ENCODE measurements at regions not wholly inside any gene's neighbourhood (a gene's known extent, or its start where the extent isn't known, plus 50 kb on each side); places are given as distances from the start of the nearest gene placed in this dataset.

DNA sequence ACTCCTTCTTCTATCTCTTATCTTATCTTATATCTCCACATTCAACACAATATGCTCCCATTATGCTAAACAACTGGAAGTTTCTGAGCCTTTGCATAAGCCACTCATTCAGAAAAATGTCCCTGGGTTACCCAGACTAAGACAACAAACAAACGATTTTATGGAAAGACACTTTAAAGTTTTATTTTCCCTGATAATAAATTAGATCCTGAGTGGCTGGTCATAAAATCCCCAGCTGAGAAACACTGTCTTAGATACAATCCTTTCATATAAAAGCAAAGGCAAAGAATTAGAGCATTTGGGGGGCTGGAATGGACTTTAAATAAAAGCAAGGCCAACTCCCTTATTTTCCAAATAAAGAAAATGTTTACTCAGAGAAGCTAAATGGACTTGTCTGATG lies 322.3 kb downstream of the GBE1 start:
- DNase-seq, result no peak

- no peak for DNase-seq
Observed at GRCh38 chr3:81437683-81438082, 323.8 kb downstream of the GBE1 start.

DNA sequence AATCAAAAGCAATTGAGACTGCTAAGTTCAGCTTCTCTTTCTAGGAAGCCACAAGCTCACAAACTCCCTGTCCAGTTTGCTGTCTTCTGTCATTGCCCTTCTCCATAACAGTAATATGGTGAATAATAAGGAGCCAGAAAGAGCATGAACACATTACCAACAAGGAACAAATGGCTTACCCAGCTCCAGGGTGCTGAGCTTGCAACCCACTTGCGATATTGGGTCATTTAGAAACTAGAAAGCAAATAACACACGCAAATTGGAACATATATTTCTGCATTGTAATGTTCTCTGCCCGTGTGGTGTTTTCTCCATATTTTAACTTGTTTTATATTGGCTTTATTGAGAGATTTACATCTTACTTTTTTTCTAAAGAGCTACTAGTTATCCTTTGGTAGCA lies 325.3 kb downstream of the GBE1 start:
- no peak for DNase-seq

GRCh38 chr3:81435050-81435449 lies 326.4 kb downstream of the GBE1 start:
- DNase-seq, result no peak

DNA sequence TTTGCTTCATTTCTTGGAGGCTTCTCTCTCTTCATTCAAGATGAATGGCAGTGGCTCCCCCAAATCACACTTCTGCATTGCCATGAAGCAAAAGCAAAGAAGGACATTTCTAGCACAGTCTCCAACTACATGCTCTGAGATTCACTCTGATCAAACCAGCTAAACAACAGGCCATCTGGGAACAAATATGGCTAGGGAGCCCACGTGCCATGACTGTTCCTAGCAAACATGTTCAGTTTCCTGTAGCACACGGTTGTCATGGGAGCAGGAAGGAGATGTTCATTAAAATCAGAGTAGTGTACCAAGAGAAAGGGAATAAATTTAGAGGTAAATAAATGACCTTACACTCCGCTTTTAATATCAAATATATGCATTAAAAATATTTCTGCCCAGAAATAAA lies 327.3 kb downstream of the GBE1 start:
- DNase-seq, result no peak

DNA sequence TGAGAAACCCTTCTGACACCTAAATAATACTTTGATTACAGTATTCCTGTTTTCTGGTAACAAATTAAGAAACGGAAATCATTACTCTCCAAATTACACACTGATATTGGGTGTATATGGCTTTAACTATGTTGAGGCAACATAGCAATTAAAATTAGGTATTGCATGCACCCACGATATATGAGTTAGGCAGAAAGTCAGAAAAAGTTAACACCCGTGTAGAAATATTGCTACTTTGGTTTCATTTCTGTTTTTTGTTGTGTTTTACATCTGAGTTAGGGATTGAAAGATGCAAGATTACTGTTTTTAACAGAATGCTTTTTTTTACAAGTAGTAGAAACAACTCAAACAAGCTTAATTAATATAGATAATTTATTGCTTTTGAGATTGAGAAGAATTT lies 327.8 kb downstream of the GBE1 start:
- no peak for DNase-seq

DNA sequence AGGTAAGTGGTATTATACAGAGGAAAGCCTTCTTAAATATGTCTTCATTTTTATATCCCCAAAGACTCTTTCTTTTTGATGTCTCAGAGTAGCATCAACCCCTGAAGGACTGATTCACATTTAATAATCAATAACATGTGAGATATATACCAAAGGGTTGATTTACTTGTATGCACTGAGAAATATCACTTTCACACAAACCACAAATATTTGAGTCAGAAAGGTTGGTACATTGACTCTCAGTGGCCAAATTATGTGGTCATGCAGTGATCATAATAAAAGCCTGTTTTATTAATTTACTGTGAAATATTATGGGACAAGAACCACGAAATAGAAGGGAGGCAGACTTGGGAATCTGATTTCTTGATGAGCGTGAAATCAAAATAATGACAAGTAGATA lies 329.0 kb downstream of the GBE1 start:
- no peak for DNase-seq

DNA sequence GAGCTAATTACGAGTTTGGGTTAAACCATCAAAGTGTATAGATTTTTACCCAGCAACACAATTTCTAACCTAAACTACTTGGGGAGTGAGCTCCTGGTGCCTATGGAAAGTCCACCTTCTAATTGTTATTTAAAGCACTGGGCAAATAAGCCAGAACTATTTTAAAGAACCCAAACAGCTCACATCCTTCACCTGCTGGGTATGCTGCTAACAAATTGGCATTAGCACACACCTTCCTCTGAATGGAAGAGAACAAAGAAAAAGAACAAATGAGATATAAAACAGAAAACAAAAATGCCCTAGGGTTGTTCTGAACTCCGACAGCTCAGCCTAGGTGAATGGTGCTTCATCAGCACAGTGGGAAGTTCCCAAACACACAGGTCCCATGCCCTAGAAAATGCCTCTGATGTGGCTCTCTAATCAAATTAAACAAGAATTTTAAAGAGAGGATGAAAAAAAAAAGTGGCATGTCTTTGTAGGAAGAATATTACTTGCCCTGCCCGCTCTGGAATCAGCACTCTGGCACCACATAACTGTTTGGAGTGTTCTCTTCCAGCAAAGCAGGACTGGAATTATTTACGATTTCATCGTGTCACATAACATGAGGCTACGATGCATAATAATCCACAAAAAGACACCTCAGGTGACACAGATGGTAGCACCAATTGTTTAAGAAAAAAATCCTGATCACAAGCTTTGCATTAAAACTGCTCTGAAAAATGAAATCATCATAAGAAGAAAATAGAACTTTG lies 334.4 kb downstream of the GBE1 start:
- DNase-seq, result no peak

DNA sequence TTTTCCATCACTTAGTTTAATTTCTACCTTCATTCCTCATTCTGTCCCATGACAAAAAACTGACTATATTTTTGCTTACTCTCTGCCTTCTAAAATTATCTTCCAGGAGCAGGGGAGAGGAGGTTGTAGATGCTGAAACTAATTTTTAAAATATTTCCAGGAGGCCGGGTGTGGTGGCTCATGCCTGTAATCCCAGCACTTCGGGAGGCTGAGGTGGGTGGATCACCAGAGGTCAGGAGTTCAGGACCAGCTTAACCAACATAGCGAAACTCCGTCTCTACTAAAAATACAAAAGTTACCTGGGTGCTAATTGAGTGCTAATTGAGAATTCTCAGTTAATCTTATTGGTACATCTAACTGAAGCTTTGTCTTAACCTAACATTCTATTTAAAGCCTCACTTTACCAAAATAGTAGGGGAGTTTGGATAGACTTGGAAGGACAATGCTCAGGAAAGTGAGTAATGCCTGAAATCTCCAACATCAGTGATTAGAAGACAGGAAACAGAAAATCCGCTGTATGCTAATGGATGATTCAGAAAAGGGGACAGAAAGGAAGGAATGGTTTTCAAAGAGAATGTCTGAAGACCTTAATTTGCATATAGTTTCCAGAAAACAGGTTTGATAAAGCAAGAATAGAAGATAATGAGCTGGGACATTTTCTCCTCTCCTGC lies 336.1 kb downstream of the GBE1 start:
- no peak for DNase-seq

GRCh38 chr3:81419228-81419627 lies 342.2 kb downstream of the GBE1 start:
- DNase-seq, result no peak

DNA sequence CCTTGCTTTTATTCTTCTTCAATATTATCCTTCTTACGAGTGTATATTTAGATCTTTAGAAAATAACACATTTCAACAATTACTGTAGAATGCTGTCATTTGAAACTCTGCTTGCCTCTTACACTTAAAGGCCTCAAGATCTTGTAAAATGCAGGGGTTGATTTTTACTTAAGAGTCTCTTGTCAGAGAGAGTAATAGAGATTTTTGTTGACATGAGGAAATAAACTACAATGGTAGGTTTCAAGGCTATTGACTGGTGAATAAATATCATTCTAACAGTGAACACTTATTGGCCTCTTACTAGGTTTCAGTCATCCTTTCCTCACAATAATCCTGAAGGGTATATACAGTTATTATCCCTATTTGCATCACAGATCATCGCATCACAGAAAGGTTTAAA lies 344.6 kb downstream of the GBE1 start:
- no peak for DNase-seq

DNA sequence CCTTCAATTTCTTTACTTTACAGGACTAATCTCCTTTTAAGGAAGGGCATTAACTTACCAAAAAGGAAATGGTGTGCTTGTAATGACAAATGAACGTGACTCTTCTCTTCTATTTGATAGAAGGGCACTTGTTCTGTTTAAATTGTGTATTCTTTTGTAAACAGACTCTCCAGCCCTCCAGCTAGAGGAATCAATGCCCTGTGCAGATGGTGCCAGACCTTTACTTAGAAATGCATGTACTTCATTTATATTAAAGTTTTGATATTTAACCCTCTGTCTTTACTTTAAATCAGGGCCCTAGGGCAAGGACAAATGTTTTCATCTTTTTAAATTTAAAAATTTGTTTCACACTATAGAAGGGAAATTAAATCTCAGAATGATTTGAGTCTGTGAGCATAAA lies 355.1 kb downstream of the GBE1 start:
- DNase-seq, result no peak

DNA sequence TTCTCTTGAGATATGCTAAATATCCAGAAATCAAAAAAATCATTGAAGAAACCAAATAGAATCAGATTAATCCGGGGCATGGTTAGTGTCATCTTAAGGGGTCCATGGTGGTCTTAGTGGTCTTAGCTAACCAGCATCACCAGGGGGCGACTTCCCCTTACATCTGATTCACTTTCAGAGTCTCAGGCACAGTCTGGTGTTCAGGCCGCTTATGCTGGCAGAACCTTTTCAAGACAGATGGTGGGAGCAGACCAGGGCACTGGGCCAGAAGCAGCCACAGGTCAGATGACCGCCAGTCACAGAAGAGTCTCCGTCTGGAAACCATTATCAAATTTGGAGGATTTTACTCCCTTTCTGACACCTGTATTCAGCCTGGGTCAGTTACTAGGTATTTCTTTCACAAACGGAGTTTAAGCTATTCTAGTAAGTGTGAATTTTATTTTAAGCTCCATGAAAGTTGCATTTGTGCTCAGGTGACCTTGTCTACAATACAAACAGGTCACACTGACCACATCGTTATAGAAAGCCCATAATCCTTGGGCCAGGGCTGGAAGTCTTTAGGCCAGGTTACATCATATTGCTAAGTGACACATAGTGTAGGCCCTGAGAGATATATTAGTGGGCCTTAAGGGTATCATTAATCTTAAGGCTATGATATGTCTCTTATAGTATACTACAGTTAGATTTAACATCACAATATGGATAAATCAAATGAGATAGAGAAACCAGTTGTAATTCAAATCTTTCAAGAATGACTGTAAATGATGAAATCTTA lies 365.5 kb downstream of the GBE1 start:
- DNase-seq, result no peak

- DNase-seq, result no peak
Observed at GRCh38 chr3:81394651-81395524, 366.6 kb downstream of the GBE1 start.

DNA sequence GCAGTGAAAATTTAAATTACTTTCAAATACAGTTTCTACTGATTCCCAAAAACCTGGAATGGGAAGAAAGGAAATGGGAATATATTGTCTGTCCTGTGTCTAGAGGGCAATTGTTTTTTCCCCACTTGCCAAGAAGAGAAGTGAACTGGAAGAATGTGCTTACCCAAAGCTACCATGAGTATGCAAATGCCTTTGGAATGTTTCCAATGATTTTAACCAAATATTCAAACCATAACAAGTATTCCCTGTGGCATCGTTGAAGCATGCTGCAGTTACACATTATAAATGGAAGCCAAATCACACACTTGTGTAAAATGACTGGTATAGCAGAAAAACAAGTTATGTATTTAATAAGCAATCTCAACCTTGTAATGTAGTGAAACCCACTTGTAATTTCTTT lies 368.2 kb downstream of the GBE1 start:
- no peak for DNase-seq

DNA sequence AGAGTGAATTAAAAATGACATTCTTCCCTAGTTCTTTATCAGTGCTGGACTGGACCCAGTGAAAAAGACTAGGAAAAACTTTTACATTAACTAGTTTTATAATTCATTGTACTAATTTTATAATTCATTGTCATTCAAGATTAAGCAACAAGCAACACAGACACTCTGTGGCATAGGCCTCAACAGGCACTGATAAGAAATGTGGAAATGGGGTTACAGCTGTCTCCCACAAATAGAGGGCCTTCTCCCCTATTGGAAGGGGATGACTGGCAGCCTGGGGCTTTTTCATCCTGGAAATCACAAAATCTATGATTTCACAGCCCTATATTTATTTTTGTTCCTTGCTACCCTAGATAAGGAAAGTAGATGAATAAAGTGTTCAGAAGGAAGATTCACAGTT lies 370.6 kb downstream of the GBE1 start:
- no peak for DNase-seq

DNA sequence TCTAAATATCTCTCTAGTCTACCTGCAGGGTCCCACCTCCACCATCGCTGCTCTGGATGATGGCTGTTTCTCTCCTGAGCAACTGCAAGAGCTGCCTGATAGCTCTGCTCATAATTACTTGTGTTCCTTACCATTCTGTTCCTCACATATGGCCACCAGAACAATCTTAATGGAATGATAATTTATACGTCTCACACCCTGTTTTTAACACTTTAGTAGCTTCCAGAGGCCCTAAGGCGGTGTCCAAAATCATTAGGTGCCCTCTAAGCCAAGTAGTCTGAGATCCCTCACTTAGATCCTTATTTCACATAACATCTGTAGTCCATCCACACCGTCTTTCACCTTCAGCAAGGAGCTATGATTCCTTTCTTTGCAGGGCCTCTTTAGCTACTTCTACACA lies 373.3 kb downstream of the GBE1 start:
- DNase-seq, result no peak

- DNase-seq, result no peak
Observed at GRCh38 chr3:81382470-81382869, 379.0 kb downstream of the GBE1 start.

DNA sequence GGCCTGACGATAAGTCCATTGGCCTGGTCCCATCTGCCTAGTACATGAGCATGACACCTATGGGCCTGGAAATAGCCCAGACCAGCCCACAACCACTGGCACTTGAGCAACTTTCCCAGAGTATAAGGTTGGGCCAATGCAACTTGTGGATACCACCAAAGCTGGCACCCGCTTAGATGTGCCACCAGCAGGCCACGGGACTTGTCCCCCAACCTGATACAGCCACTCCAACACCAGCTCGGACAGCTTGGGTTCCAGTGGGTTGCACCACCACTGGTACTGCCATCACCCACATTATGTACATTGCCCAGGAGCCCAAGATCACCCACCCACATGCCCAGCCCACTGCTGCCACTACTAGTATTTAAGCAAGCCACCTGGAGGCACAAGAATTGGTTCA lies 381.2 kb downstream of the GBE1 start:
- DNase-seq, result no peak

- DNase-seq, result no peak
Observed at GRCh38 chr3:81378552-81379293, 382.7 kb downstream of the GBE1 start.

GRCh38 chr3:81375921-81376320 lies 385.5 kb downstream of the GBE1 start:
- DNase-seq, result no peak

- DNase-seq, result no peak
Observed at GRCh38 chr3:81364411-81364810, 397.0 kb downstream of the GBE1 start.
